ENCODE measurements at regions not wholly inside any gene's neighbourhood (a gene's known extent, or its start where the extent isn't known, plus 50 kb on each side); places are given as distances from the start of the nearest gene placed in this dataset.

DNA sequence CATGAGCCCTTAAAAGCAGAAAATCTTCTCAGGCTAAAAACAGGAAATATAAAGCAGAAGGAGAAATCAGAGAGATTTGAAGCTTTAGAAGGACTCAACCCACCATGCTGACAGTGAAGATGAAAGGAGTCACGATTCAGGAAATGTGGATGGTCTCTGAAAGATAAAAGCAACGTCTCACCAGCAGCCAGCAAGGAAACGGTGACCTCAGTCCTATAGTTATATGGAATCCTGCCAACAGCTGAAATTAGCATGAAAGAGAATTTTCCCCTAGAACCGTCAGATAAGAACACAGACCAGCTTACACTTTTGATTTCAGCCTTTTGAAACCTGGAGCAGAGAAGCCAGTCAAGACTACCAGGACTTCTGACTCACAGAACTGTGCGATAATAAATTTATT is 715.7 kb upstream of the HTR2C start:
- TF ChIP-seq POLR2A (IDR thresholded peaks at IDR 0.05; ENCODE audit: low read length) = no peak
- TF ChIP-seq GATA1 (IDR thresholded peaks at IDR 0.05; ENCODE audit: low read depth, low read length) = no peak

All from erythroblast (primary cell).